Fibroblast of pulmonary artery (primary cell): ENCODE measurements at regions not wholly inside any gene's neighbourhood (a gene's known extent, or its start where the extent isn't known, plus 50 kb on each side); places are given as distances from the start of the nearest gene placed in this dataset.

Source experiments
- DNase-seq: peaks from one replicate; pipeline ENCODE4 v3.0.0-alpha.2; 2010; ENCODE audit warnings: low read depth
- H3K4me3 ChIP-seq: replicated peaks from 2 replicates; pipeline ENCODE4 v1.5.1; 2011; ENCODE audit warnings: low read depth, mild to moderate bottlenecking, control low read depth, low read length, moderate library complexity
- CTCF ChIP-seq: IDR thresholded peaks from 2 replicates; pipeline ENCODE4 v1.5.1; 2011; ENCODE audit warnings: mild to moderate bottlenecking, control low read depth, low read length, inconsistent platforms; ENCODE audit errors: missing control alignments

- peak; percentile 71 for DNase-seq
Observed at GRCh38 chr14:26255213-26255612, 342.6 kb downstream of the NOVA1 start.

GRCh38 chr14:26252176-26252575, 345.7 kb downstream of the NOVA1 start:
- no peak for DNase-seq
- H3K4me3 ChIP-seq, result no peak overlapping the region
- no peak for TF ChIP-seq CTCF

More at GRCh38 chr14:26255213-26255612, 342.6 kb downstream of the NOVA1 start:
- no peak overlapping the region for H3K4me3 ChIP-seq
- TF ChIP-seq CTCF, result peak; percentile 69

DNA sequence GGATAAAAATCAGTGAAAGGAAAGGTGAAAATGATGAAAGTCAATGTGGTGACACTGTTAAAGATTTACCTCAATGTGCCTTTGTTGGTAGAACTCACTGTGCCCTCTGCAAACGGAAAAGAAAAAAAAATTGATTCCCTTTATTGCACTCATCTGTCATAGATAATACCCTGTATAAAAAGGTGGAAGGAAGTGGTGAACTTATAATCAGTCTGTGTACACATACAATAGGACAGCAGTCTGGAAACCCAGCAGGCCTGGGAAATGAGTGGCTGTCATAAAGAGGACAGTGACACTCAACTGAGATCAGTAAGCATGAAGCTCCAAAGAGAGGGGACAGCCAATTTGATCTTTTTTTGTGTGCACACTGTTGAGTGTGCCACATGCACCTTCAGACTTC, 364.7 kb downstream of the NOVA1 start:
- DNase-seq, result no peak
- no peak for TF ChIP-seq CTCF
- H3K4me3 ChIP-seq, result no peak overlapping the region

DNA sequence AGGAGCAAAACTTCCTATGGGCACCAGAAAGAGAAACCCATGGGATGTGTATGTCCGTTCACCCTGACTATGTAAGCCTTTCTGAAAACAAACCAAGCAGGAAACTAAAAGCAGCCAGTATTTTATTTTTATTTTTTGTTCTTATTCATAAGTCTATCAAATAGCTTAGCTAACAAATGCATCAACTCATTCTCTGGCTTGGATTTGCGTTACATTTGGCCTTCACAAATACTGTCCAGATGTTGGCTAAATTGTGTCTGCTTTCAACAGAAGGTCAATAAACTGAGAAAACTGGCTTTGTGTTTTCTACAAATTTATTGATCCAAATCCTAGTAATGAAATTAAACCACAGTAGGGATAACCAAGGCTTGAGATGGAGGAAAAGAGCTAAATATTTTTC, 379.0 kb downstream of the NOVA1 start:
- no peak overlapping the region for H3K4me3 ChIP-seq
- no peak for TF ChIP-seq CTCF
- no peak for DNase-seq

- no peak overlapping the region for H3K4me3 ChIP-seq
- no peak for TF ChIP-seq CTCF
- no peak for DNase-seq
Observed at GRCh38 chr14:26217778-26218177, 380.1 kb downstream of the NOVA1 start.

- no peak overlapping the region for H3K4me3 ChIP-seq
- DNase-seq, result no peak
- TF ChIP-seq CTCF, result no peak
Observed at GRCh38 chr14:26216786-26217185, 381.0 kb downstream of the NOVA1 start.

DNA sequence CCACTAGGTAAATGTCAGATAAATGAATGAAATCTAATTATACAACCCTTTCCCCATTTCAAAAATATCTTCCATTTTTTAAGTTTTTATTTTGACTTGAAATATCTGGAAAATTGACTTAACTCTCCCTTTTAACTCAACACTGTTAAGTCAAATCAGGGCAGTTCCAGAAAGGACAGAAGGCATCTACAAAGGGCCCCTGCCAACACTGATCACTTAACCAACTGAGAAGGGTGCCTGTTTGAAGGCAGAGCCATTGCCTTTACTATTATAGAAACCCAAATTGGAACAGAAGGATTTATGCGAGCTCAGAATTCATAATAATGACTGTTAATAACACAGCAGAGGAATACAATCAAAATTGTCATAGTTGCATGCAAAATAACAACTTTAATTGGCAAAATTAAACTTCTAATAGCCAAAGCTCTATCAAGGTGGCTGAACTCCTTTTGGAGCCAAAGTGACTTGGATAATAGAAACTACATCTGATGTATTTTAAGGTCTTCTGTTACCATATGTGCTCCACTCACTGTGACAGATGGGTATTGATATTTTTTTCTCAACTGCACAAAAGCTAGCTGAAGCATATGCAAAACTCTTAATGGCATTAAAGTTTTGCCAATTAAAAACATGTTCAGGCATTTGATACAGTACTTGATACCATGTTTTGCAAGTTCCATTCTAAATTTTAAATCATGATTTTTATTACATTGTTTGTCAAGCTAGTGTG, 383.8 kb downstream of the NOVA1 start:
- TF ChIP-seq CTCF, result no peak
- DNase-seq, result no peak
- H3K4me3 ChIP-seq, result no peak overlapping the region
